SK-N-SH treated with all-trans-retinoic acid at 6 μM for 48 hours (cell line): ENCODE measurements at regions not wholly inside any gene's neighbourhood (a gene's known extent, or its start where the extent isn't known, plus 50 kb on each side); places are given as distances from the start of the nearest gene placed in this dataset.

ENCODE experiments used
- ARNTL ChIP-seq: fragments of 450-650 bp; formaldehyde crosslinking; IDR thresholded peaks from 2 replicates; pipeline ENCODE4 v1.5.0; 2020; ENCODE audit warnings: low read depth, mild to moderate bottlenecking, moderate library complexity, borderline replicate concordance
- BACH2 ChIP-seq: fragments of 250-450 bp; sonication (Bioruptor Pico); IDR thresholded peaks from 2 replicates; pipeline ENCODE4 v1.9.0; 2021; ENCODE audit warnings: mild to moderate bottlenecking, borderline replicate concordance
- CREB5 ChIP-seq: fragments of 250-450 bp; sonication (Bioruptor Pico); IDR thresholded peaks from 2 replicates; pipeline ENCODE4 v1.5.1; 2020; ENCODE audit warnings: low read depth, mild to moderate bottlenecking, moderate library complexity
- CSRNP3 ChIP-seq: fragments of 250-450 bp; sonication (Bioruptor Pico); IDR thresholded peaks from 2 replicates; pipeline ENCODE4 v1.5.1; 2021; ENCODE audit warnings: mild to moderate bottlenecking, moderate library complexity
- GLIS3 ChIP-seq: fragments of 250-450 bp; sonication (Bioruptor Pico); IDR thresholded peaks from 2 replicates; pipeline ENCODE4 v1.5.0; 2020; ENCODE audit warnings: mild to moderate bottlenecking, moderate library complexity
- ISL1 ChIP-seq: fragments of 250-450 bp; sonication (Bioruptor Pico); IDR thresholded peaks from 2 replicates; pipeline ENCODE4 v2.1.2; 2022; ENCODE audit warnings: mild to moderate bottlenecking, moderate library complexity
- RARB ChIP-seq: fragments of 250-450 bp; sonication (Bioruptor Pico); IDR thresholded peaks from 2 replicates; pipeline ENCODE4 v1.8.0; 2021; ENCODE audit warnings: mild to moderate bottlenecking, moderate library complexity
- TOX ChIP-seq: fragments of 250-450 bp; sonication (Bioruptor Pico); IDR thresholded peaks from 2 replicates; pipeline ENCODE4 v1.8.0; 2021; ENCODE audit warnings: mild to moderate bottlenecking, moderate library complexity, borderline replicate concordance
- TSHZ2 ChIP-seq: fragments of 250-450 bp; sonication (Bioruptor Pico); IDR thresholded peaks from 2 replicates; pipeline ENCODE4 v1.5.0; 2020; ENCODE audit warnings: mild to moderate bottlenecking, moderate library complexity
- ZNF8 ChIP-seq: fragments of 450-650 bp; formaldehyde crosslinking; IDR thresholded peaks from 2 replicates; pipeline ENCODE4 v1.5.0; 2020; ENCODE audit warnings: mild to moderate bottlenecking, moderate library complexity

- TF ChIP-seq ARNTL (CRISPR knock-in tag): no peak
- no peak for TF ChIP-seq GLIS3 (CRISPR knock-in tag)
- no peak for TF ChIP-seq BACH2 (CRISPR knock-in tag)
- no peak for TF ChIP-seq TOX (CRISPR knock-in tag)
- TF ChIP-seq ISL1 (CRISPR knock-in tag): no peak
- no peak for TF ChIP-seq CSRNP3 (CRISPR knock-in tag)
- no peak for TF ChIP-seq RARB (CRISPR knock-in tag)
- no peak for TF ChIP-seq TSHZ2
- no peak for TF ChIP-seq ZNF8 (CRISPR knock-in tag)
- no peak for TF ChIP-seq CREB5 (CRISPR knock-in tag)
These were observed 340.7 kb downstream of the CNTN3 start for GRCh38 chr3:74273555-74274402.
